Upper lobe of right lung (tissue), 1 donor: ENCODE measurements at regions not wholly inside any gene's neighbourhood (a gene's known extent, or its start where the extent isn't known, plus 50 kb on each side); places are given as distances from the start of the nearest gene placed in this dataset.

Source experiments
- ATAC-seq: fragments of 200-7000 bp; cut with Tn5 transposase; one replicate; pipeline ENCODE4 v1.9.1; 2020; ENCODE audit warnings: mild to moderate bottlenecking, moderate library complexity
- DNase-seq: peaks from one replicate; pipeline ENCODE4 v3.0.0-alpha.2; 2020
- H3K27ac ChIP-seq: fragments of 200-600 bp; one replicate; pipeline ENCODE4 v1.8.0; 2022
- H3K27me3 ChIP-seq: fragments of 200-600 bp; one replicate; pipeline ENCODE4 v1.8.0; 2022; ENCODE audit warnings: mild to moderate bottlenecking
- H3K36me3 ChIP-seq: fragments of 200-600 bp; one replicate; pipeline ENCODE4 v1.8.0; 2022
- H3K4me1 ChIP-seq: fragments of 200-600 bp; one replicate; pipeline ENCODE4 v1.8.0; 2022
- H3K4me3 ChIP-seq: fragments of 200-600 bp; one replicate; pipeline ENCODE4 v1.8.0; 2022; ENCODE audit warnings: mild to moderate bottlenecking
- H3K9me3 ChIP-seq: fragments of 200-600 bp; one replicate; pipeline ENCODE4 v1.8.0; 2022
- intact Hi-C: fragments of 100-400 bp; cut with DNase I; formaldehyde crosslinking; loops from one replicate; pipeline ENCODE4 v1.11.0; 2022
- TF ChIP-seq, protein P1 (sequence below): fragments of 200-600 bp; IDR thresholded peaks from one replicate; pipeline ENCODE4 v1.8.0; 2022; ENCODE audit warnings: antibody characterized with exemption
- donor health status: DM: no; HTN: yes; CAD: no; lungs with severe emphysema.

GRCh38 chr18:56224669-56225561, 413.5 kb downstream of the TXNL1 start:
- H3K9me3 ChIP-seq, result no peaks in the 10 kb centered on the region
- DNase-seq (no peak), ATAC-seq (no peak)
- H3K4me1 ChIP-seq, result no peaks in the 10 kb centered on the region
- TF ChIP-seq, protein P1, sequence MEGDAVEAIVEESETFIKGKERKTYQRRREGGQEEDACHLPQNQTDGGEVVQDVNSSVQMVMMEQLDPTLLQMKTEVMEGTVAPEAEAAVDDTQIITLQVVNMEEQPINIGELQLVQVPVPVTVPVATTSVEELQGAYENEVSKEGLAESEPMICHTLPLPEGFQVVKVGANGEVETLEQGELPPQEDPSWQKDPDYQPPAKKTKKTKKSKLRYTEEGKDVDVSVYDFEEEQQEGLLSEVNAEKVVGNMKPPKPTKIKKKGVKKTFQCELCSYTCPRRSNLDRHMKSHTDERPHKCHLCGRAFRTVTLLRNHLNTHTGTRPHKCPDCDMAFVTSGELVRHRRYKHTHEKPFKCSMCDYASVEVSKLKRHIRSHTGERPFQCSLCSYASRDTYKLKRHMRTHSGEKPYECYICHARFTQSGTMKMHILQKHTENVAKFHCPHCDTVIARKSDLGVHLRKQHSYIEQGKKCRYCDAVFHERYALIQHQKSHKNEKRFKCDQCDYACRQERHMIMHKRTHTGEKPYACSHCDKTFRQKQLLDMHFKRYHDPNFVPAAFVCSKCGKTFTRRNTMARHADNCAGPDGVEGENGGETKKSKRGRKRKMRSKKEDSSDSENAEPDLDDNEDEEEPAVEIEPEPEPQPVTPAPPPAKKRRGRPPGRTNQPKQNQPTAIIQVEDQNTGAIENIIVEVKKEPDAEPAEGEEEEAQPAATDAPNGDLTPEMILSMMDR, result no peak
- no peaks in the 10 kb centered on the region for H3K36me3 ChIP-seq
- intact Hi-C loops, result no loop called here
- no peaks in the 10 kb centered on the region for H3K27me3 ChIP-seq
- no peak overlapping the region for H3K27ac ChIP-seq
- no peak overlapping the region for H3K4me3 ChIP-seq

- no peaks in the 10 kb centered on the region for H3K36me3 ChIP-seq
- intact Hi-C loops, result no loop called here
- no peaks in the 10 kb centered on the region for H3K27me3 ChIP-seq
- no peak overlapping the region for H3K4me3 ChIP-seq
- TF ChIP-seq, protein P1, result no peak
- H3K4me1 ChIP-seq, result no peaks in the 10 kb centered on the region
- H3K27ac ChIP-seq, result no peak overlapping the region
- DNase-seq (no peak), ATAC-seq (no peak)
- H3K9me3 ChIP-seq, result no peaks in the 10 kb centered on the region
Measured at GRCh38 chr18:56221195-56222065, 417.0 kb downstream of the TXNL1 start.

- H3K27ac ChIP-seq, result no peak overlapping the region
- H3K36me3 ChIP-seq, result no peaks in the 10 kb centered on the region
- intact Hi-C loops, result no loop called here
- no peaks in the 10 kb centered on the region for H3K4me1 ChIP-seq
- ATAC-seq (no peak), DNase-seq (no peak)
- no peaks in the 10 kb centered on the region for H3K27me3 ChIP-seq
- TF ChIP-seq, protein P1, result no peak
- no peaks in the 10 kb centered on the region for H3K9me3 ChIP-seq
- H3K4me3 ChIP-seq, result no peak overlapping the region
Measured at GRCh38 chr18:56217406-56217805, 421.0 kb downstream of the TXNL1 start.

DNA sequence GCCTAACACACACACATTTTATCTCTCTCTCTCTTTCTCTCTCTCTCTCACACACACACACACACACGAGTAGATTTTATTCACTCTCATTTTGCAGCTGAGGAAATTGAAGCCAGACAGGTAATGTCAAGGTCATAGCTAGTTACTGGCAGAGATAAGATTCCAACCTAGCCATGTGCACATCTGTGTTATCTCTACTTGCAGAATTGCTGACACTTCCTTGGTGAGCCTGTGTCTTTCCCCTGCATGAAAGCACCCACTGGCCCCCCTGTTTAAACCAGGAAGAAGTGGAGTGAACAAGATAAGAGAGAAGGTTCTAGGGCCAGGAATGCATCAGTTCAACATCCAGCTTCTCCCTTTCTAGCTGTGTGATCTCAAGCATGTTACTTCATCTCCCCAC, 423.7 kb downstream of the TXNL1 start:
- Histone ChIP-seq H3K36me3 (no peaks in the 10 kb centered on the region), H3K4me3 (no peak overlapping the region), H3K4me1 (no peaks in the 10 kb centered on the region), H3K27ac (no peak overlapping the region), H3K9me3 (no peaks in the 10 kb centered on the region), H3K27me3 (no peaks in the 10 kb centered on the region)
- DNase-seq (no peak), ATAC-seq (no peak)
- intact Hi-C loops, result no loop called here
- TF ChIP-seq, protein P1, result no peak

DNA sequence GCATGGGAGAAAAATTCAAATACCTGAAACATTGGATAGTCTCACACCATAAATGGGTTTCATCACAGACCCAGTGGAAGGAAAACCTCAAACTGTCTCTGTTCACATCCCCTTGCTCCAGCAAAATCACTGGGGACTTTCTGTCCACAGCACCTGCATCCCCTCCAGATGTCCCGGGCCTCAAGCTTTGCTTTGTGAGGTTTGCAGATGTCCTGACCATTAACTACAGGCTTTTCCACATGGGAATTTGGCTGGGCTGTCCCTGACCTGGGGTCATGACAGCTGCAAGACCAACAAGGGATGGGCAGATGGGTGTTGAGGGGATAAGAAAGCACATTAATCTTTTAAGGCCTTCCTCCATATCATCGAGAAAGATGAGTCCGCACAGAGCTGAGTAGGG, 427.9 kb downstream of the TXNL1 start:
- DNase-seq, result no peak
- Histone ChIP-seq H3K27ac (no peak overlapping the region), H3K4me1 (no peaks in the 10 kb centered on the region), H3K36me3 (no peaks in the 10 kb centered on the region), H3K9me3 (no peaks in the 10 kb centered on the region), H3K4me3 (no peak overlapping the region), H3K27me3 (no peaks in the 10 kb centered on the region)
- TF ChIP-seq, protein P1, result no peak
- intact Hi-C loops, result no loop called here
- peak; percentile 19 for ATAC-seq
